Neural progenitor cell (in vitro differentiated cells): ENCODE measurements at regions not wholly inside any gene's neighbourhood (a gene's known extent, or its start where the extent isn't known, plus 50 kb on each side); places are given as distances from the start of the nearest gene placed in this dataset.

Experiments used
- EZH2 ChIP-seq: fragments of 200-600 bp; sonication (generic); IDR thresholded peaks from 2 replicates; pipeline ENCODE4 v1.6.1; 2017; ENCODE audit warnings: antibody characterized with exemption, mild to moderate bottlenecking, moderate library complexity
- TF ChIP-seq, protein P1 (sequence below): fragments of 200-600 bp; sonication (generic); IDR thresholded peaks from 2 replicates; pipeline ENCODE4 v1.5.1; 2017; ENCODE audit warnings: antibody characterized with exemption, mild to moderate bottlenecking

DNA sequence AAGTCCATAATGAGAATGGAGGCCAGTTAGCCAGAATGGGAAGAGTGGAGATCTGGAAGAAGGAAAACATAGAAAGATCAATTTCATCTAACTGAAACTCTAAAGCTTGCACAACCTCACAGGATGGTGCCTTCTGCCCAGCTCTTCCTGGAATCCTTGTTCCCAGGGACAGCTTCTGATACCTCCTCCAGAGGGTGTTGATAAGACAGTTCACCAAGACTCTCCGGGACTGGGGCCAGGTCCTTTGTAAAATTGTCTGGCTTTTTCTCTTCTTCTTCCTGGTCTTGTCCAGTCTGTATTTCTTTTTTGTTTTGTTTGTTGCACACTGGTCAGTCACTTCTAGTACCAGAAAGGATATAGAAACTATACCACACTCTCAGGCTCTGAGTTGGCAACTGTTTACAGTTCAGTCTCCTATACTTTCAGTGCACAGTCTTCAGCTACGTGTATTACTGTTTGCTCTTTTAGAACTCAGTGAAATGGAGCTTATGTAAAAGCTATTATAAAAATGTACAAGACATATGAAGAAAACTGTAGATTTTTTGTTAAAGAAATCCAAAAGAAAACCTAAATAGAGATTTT lies 142.8 kb upstream of the RPL34 start:
- TF ChIP-seq, protein P1, sequence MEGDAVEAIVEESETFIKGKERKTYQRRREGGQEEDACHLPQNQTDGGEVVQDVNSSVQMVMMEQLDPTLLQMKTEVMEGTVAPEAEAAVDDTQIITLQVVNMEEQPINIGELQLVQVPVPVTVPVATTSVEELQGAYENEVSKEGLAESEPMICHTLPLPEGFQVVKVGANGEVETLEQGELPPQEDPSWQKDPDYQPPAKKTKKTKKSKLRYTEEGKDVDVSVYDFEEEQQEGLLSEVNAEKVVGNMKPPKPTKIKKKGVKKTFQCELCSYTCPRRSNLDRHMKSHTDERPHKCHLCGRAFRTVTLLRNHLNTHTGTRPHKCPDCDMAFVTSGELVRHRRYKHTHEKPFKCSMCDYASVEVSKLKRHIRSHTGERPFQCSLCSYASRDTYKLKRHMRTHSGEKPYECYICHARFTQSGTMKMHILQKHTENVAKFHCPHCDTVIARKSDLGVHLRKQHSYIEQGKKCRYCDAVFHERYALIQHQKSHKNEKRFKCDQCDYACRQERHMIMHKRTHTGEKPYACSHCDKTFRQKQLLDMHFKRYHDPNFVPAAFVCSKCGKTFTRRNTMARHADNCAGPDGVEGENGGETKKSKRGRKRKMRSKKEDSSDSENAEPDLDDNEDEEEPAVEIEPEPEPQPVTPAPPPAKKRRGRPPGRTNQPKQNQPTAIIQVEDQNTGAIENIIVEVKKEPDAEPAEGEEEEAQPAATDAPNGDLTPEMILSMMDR, result no peak
- no peak for TF ChIP-seq EZH2
